ENCODE measurements at regions not wholly inside any gene's neighbourhood (a gene's known extent, or its start where the extent isn't known, plus 50 kb on each side); places are given as distances from the start of the nearest gene placed in this dataset.

DNA sequence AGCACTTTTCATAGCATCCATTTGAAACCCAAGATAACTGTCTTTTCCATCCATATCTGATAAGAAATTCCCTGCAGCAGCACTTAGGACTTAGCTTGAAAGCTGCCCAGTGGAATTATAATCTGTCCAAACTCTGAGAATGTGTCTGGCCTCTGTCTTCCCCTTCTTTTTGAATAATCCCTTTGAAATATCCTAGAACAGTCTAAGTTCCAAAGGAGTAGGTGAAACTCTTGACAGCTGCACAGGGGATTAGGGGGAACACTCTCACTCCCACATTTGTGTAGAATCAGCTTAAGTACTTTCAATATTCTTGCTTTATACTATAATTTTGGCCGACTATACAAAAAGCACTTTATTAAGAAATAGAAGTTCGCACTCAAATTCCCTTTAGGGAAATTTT, 157.7 kb downstream of the PAPSS1 start:
- Histone ChIP-seq H3K27me3 (ENCODE audit: low read depth, low read length) (no peaks in the 10 kb centered on the region), H3K4me1 (ENCODE audit: control insufficient read depth in 1 of 2, insufficient read depth in 2 of 2, low read length in 2 of 2) (no peaks in the 10 kb centered on the region), H3K27ac (ENCODE audit: low read length) (no peak overlapping the region), H3K9me3 (ENCODE audit: control insufficient read depth in 1 of 2, low read length in 2 of 2) (peaks cover 0 to 9% of the 10 kb centered on the region in 2 donors), H3K4me3 (ENCODE audit: low read depth in 1 of 2, low read length in 2 of 2) (no peak overlapping the region), H3K36me3 (ENCODE audit: control insufficient read depth in 1 of 2, insufficient read depth in 2 of 2, low read length in 2 of 2) (no peaks in the 10 kb centered on the region)

DNA sequence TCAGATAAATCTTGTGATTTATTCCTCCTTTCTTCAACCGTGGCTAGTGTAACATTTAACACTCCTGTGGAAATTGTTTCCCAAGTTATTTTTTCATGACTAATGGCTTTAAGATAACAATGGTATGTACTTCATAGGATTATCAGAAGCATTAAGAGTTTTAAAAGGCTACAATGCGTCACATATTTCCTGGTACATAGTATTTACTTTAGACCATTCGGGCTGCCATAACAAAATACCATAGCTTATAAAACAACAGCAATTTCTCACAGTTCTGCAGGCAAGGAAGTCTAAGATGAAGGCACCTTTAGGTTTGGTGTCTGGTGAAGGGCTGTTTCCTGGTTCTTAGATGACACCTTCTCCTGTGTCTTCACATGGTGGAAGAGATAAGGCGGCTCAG, 158.6 kb downstream of the PAPSS1 start:
- Histone ChIP-seq H3K9me3 (ENCODE audit: control insufficient read depth in 1 of 2, low read length in 2 of 2) (peaks cover 0 to 9% of the 10 kb centered on the region in 2 donors), H3K27ac (ENCODE audit: low read length) (no peak overlapping the region), H3K4me1 (ENCODE audit: control insufficient read depth in 1 of 2, insufficient read depth in 2 of 2, low read length in 2 of 2) (no peaks in the 10 kb centered on the region), H3K27me3 (ENCODE audit: low read depth, low read length) (no peaks in the 10 kb centered on the region), H3K4me3 (ENCODE audit: low read depth in 1 of 2, low read length in 2 of 2) (no peak overlapping the region), H3K36me3 (ENCODE audit: control insufficient read depth in 1 of 2, insufficient read depth in 2 of 2, low read length in 2 of 2) (no peaks in the 10 kb centered on the region)

DNA sequence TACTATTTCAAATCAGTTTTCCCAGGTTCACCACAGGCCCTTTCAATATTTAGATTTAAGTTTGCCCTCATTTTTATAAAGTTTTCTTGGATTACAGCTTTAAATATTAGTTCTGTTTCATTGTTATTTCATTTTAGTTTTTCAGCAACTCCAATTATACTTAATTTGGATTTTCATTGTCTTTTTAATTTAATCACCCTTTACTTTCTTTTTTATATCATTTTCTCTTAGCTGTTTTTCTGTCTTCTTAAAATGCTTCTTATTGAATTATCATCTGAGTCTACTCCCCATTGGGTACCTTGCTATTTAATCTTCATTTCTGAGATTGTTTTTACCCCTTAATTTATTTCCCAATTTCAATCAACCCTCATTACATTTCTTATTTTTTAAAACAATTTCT, 160.4 kb downstream of the PAPSS1 start:
- Histone ChIP-seq H3K36me3 (ENCODE audit: control insufficient read depth in 1 of 2, insufficient read depth in 2 of 2, low read length in 2 of 2) (no peaks in the 10 kb centered on the region), H3K4me1 (ENCODE audit: control insufficient read depth in 1 of 2, insufficient read depth in 2 of 2, low read length in 2 of 2) (no peaks in the 10 kb centered on the region), H3K4me3 (ENCODE audit: low read depth in 1 of 2, low read length in 2 of 2) (no peak overlapping the region), H3K27ac (ENCODE audit: low read length) (no peak overlapping the region), H3K9me3 (ENCODE audit: control insufficient read depth in 1 of 2, low read length in 2 of 2) (peaks cover 0 to 9% of the 10 kb centered on the region in 2 donors), H3K27me3 (ENCODE audit: low read depth, low read length) (no peaks in the 10 kb centered on the region)

DNA sequence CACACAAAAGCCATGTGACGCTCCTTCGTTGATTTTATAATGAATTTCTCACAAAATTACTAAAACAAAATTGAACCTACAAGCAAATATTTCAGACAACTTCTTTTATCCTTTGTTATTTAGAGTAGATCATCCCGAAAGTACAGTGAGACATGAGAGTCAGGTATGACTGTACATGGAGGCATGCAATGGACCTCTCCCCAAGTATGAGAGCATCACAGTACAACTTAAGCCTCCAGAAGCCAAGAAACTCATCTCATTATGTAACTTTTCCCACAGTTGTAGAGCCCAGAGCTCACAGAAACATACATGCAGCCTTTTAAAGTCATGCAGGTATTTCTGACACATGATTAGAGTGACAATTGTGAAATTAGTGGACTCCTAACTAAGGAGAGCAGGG, 167.7 kb downstream of the PAPSS1 start:
- H3K27me3 ChIP-seq (ENCODE audit: low read depth, low read length) = no peaks in the 10 kb centered on the region
- no peak overlapping the region for H3K4me3 ChIP-seq (ENCODE audit: low read depth in 1 of 2, low read length in 2 of 2)
- no peaks in the 10 kb centered on the region for H3K36me3 ChIP-seq (ENCODE audit: control insufficient read depth in 1 of 2, insufficient read depth in 2 of 2, low read length in 2 of 2)
- peaks cover 0 to 2% of the 10 kb centered on the region in 2 donors for H3K9me3 ChIP-seq (ENCODE audit: control insufficient read depth in 1 of 2, low read length in 2 of 2)
- no peak overlapping the region for H3K27ac ChIP-seq (ENCODE audit: low read length)
- no peaks in the 10 kb centered on the region for H3K4me1 ChIP-seq (ENCODE audit: control insufficient read depth in 1 of 2, insufficient read depth in 2 of 2, low read length in 2 of 2)

DNA sequence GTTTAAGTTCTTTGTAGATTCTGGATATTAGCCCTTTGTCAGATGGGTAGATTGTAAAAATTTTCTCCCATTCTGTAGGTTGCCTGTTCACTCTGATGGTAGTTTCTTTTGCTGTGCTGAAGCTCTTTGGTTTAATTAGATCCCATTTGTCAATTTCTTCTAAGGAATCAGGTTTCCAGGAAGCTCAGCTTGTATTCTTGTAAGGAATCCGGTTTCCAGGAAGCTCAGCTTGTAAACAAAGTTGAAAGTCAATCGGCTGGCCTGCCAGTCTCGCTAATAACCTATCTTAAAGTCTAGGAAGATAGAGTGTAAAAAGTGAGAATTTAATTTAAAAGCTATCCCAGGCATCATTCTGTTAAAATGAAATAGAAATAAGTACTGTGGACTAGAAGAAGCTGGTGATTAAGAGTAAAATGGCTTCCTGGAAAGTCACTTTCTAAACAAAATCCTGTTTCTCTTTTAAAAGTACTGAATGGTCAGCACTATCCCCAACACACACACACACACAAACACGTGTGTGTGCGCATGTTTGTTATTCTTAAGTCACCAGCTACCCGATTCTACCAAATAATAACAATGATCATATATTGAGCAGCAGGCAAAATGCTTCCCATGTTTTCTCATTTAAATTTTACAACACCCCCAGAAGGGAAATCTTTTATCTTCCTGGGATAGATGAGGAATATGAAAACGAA, 171.7 kb downstream of the PAPSS1 start:
- Histone ChIP-seq H3K27me3 (ENCODE audit: low read depth, low read length) (no peaks in the 10 kb centered on the region), H3K36me3 (ENCODE audit: control insufficient read depth in 1 of 2, insufficient read depth in 2 of 2, low read length in 2 of 2) (no peaks in the 10 kb centered on the region)

DNA sequence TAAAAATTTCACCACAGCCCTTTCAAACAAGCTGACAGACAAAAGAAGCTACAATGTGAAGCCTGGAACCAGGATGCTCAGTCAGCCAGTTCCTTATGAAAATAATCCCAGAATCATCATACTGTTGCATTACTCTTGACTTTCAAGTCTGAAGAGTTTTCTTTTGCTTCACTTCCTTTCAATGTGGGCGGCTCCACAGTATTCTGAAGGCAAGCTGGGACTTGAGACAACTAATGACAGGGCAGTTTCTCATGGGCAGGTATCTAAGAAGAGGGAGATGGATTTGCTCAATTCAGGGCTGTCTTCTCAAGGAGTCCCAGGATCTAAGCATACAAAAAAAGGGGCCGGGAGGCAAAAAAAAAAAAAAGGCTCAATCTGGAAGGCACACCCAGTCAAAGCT, 173.4 kb downstream of the PAPSS1 start:
- H3K9me3 ChIP-seq (ENCODE audit: control insufficient read depth in 1 of 2, low read length in 2 of 2) = no peaks in the 10 kb centered on the region
- H3K36me3 ChIP-seq (ENCODE audit: control insufficient read depth in 1 of 2, insufficient read depth in 2 of 2, low read length in 2 of 2) = no peaks in the 10 kb centered on the region
- no peaks in the 10 kb centered on the region for H3K4me1 ChIP-seq (ENCODE audit: control insufficient read depth in 1 of 2, insufficient read depth in 2 of 2, low read length in 2 of 2)
- H3K27ac ChIP-seq (ENCODE audit: low read length) = no peak overlapping the region
- no peaks in the 10 kb centered on the region for H3K27me3 ChIP-seq (ENCODE audit: low read depth, low read length)
- H3K4me3 ChIP-seq (ENCODE audit: low read depth in 1 of 2, low read length in 2 of 2) = no peak overlapping the region

More for the DNA sequence above, 171.7 kb downstream of the PAPSS1 start:
- Histone ChIP-seq H3K27ac (ENCODE audit: low read length) (no peak overlapping the region), H3K4me1 (ENCODE audit: control insufficient read depth in 1 of 2, insufficient read depth in 2 of 2, low read length in 2 of 2) (no peaks in the 10 kb centered on the region), H3K4me3 (ENCODE audit: low read depth in 1 of 2, low read length in 2 of 2) (no peak overlapping the region), H3K9me3 (ENCODE audit: control insufficient read depth in 1 of 2, low read length in 2 of 2) (no peaks in the 10 kb centered on the region)

DNA sequence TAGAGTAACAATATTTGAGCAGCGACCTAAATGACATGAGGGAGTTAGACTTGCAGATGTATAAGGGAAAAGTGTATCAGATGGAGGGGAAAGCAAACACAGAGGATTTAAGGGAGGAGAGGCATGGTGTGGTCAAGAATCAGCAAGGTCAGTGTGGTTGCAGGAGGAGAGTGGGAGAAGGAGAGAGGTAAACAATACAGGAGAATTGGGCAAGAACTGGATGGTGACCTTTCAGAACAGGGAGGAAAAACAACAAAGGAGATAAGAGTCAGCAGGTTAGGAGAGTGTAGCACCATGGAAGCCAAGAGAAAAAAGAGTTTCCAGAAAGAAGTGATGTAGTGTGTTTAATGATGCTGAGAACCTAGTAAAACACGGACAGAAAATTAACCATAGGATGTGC, 178.5 kb downstream of the PAPSS1 start:
- Histone ChIP-seq H3K36me3 (ENCODE audit: control insufficient read depth in 1 of 2, insufficient read depth in 2 of 2, low read length in 2 of 2) (no peaks in the 10 kb centered on the region), H3K4me1 (ENCODE audit: control insufficient read depth in 1 of 2, insufficient read depth in 2 of 2, low read length in 2 of 2) (no peaks in the 10 kb centered on the region), H3K27ac (ENCODE audit: low read length) (no peak overlapping the region), H3K4me3 (ENCODE audit: low read depth in 1 of 2, low read length in 2 of 2) (no peak overlapping the region), H3K27me3 (ENCODE audit: low read depth, low read length) (no peaks in the 10 kb centered on the region), H3K9me3 (ENCODE audit: control insufficient read depth in 1 of 2, low read length in 2 of 2) (no peaks in the 10 kb centered on the region)

DNA sequence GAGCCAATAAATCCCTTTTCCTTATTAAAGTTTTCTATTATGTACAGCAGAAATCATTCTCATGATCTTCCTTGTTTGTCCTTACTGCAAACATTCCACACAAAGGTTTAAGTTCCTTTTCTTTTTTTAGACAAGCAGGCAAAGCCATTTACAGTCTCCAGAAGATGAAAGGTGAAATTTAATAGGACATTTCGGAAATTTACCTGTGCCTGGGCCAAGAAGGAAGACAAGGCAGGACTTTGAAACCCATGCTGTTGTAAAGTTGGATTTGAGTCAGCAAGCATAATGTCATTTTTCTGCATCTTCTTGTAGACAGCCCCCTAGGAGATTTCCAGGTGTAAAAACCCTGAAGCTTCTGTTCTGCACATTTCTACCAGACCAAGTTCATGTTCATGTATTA, 188.1 kb downstream of the PAPSS1 start:
- no peak overlapping the region for H3K27ac ChIP-seq (ENCODE audit: low read length)
- no peaks in the 10 kb centered on the region for H3K27me3 ChIP-seq (ENCODE audit: low read depth, low read length)
- no peaks in the 10 kb centered on the region for H3K36me3 ChIP-seq (ENCODE audit: control insufficient read depth in 1 of 2, insufficient read depth in 2 of 2, low read length in 2 of 2)
- no peaks in the 10 kb centered on the region for H3K4me1 ChIP-seq (ENCODE audit: control insufficient read depth in 1 of 2, insufficient read depth in 2 of 2, low read length in 2 of 2)
- peaks cover 0 to 4% of the 10 kb centered on the region in 2 donors for H3K9me3 ChIP-seq (ENCODE audit: control insufficient read depth in 1 of 2, low read length in 2 of 2)
- no peak overlapping the region for H3K4me3 ChIP-seq (ENCODE audit: low read depth in 1 of 2, low read length in 2 of 2)

DNA sequence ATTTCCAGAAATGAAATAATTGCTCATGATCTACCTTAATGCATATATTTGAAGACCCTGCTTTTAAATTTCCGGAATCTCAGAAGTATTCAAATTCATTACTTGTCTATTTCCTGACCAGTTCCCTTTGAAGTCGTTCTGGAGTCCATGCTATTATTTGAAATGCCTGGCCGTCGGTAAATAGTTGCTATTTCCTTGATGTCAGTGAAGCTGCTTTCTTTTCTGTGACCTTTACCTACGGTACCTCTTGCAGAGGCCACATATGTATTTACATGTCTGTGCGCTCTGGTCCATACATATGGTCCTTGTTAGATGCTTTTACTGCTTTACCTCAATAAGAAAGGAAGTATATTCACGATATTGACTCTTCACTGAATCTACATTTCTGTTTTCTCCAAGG, 199.7 kb downstream of the PAPSS1 start:
- Histone ChIP-seq H3K27ac (ENCODE audit: low read length) (no peak overlapping the region), H3K4me3 (ENCODE audit: low read depth in 1 of 2, low read length in 2 of 2) (no peak overlapping the region), H3K9me3 (ENCODE audit: control insufficient read depth in 1 of 2, low read length in 2 of 2) (no peaks in the 10 kb centered on the region), H3K4me1 (ENCODE audit: control insufficient read depth in 1 of 2, insufficient read depth in 2 of 2, low read length in 2 of 2) (no peaks in the 10 kb centered on the region), H3K27me3 (ENCODE audit: low read depth, low read length) (no peaks in the 10 kb centered on the region), H3K36me3 (ENCODE audit: control insufficient read depth in 1 of 2, insufficient read depth in 2 of 2, low read length in 2 of 2) (no peaks in the 10 kb centered on the region)

DNA sequence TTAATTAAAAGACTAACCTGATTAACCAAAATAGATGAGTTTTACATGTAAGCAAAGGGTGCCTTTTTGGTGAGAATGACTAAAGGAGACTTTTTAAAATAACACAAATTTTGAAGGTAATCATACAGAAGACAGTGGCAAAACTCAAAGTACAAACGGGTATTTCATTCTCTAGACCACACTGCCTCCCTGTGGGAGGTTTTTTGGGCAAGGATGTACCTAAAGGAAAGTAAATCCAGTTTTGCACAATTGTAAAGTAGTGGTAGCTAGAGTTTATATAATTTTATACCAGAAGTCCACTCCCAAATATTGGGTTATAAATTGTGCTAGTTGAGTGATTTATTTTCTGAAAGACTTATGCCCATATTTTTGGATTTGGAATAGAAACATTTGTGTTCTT, 201.0 kb downstream of the PAPSS1 start:
- H3K27ac ChIP-seq (ENCODE audit: low read length) = no peak overlapping the region
- no peaks in the 10 kb centered on the region for H3K36me3 ChIP-seq (ENCODE audit: control insufficient read depth in 1 of 2, insufficient read depth in 2 of 2, low read length in 2 of 2)
- H3K9me3 ChIP-seq (ENCODE audit: control insufficient read depth in 1 of 2, low read length in 2 of 2) = no peaks in the 10 kb centered on the region
- no peak overlapping the region for H3K4me3 ChIP-seq (ENCODE audit: low read depth in 1 of 2, low read length in 2 of 2)
- H3K27me3 ChIP-seq (ENCODE audit: low read depth, low read length) = no peaks in the 10 kb centered on the region
- no peaks in the 10 kb centered on the region for H3K4me1 ChIP-seq (ENCODE audit: control insufficient read depth in 1 of 2, insufficient read depth in 2 of 2, low read length in 2 of 2)

DNA sequence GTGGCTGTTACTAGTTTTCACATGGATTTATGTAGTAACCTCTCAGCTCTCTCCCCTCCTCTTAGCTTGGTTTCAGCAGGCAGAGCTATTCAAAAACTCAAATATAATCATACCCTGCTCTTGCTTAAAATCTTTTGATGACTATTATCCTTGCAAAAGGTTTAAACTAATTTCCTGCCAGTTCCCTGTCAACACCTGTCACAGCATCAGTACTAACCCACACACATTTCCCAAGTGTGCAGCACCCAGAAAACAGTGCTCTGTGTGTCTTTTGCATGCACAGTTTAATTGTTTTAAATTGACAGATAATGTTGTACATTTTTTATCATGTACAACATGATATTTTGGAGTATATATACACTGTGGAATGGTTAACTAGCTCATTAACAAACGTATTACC, 202.0 kb downstream of the PAPSS1 start:
- no peak overlapping the region for H3K4me3 ChIP-seq (ENCODE audit: low read depth in 1 of 2, low read length in 2 of 2)
- H3K27ac ChIP-seq (ENCODE audit: low read length) = no peak overlapping the region
- H3K36me3 ChIP-seq (ENCODE audit: control insufficient read depth in 1 of 2, insufficient read depth in 2 of 2, low read length in 2 of 2) = no peaks in the 10 kb centered on the region
- H3K9me3 ChIP-seq (ENCODE audit: control insufficient read depth in 1 of 2, low read length in 2 of 2) = no peaks in the 10 kb centered on the region
- H3K27me3 ChIP-seq (ENCODE audit: low read depth, low read length) = no peaks in the 10 kb centered on the region
- no peaks in the 10 kb centered on the region for H3K4me1 ChIP-seq (ENCODE audit: control insufficient read depth in 1 of 2, insufficient read depth in 2 of 2, low read length in 2 of 2)

DNA sequence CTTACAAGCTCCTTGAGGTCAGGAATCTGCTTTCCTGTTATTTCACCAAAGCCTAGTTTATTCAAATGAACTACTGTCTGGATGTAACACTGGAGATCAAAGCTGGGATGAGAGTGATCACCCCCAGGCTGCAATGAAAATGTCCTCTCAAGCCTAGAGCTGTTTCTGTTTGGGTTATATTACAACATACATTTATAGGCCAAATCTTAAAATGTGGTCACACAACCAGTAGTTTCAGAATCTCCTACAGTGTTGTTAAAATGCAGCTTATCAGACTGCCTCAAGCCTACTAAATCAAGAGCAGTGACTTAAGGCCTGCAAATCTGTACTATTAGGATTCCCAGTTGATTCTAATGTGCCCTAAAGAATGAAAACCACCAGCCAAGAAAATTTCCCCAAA, 207.5 kb downstream of the PAPSS1 start:
- H3K4me3 ChIP-seq (ENCODE audit: low read depth in 1 of 2, low read length in 2 of 2) = no peak overlapping the region
- no peaks in the 10 kb centered on the region for H3K9me3 ChIP-seq (ENCODE audit: control insufficient read depth in 1 of 2, low read length in 2 of 2)
- H3K27me3 ChIP-seq (ENCODE audit: low read depth, low read length) = no peaks in the 10 kb centered on the region
- H3K4me1 ChIP-seq (ENCODE audit: control insufficient read depth in 1 of 2, insufficient read depth in 2 of 2, low read length in 2 of 2) = no peaks in the 10 kb centered on the region
- H3K36me3 ChIP-seq (ENCODE audit: control insufficient read depth in 1 of 2, insufficient read depth in 2 of 2, low read length in 2 of 2) = no peaks in the 10 kb centered on the region
- H3K27ac ChIP-seq (ENCODE audit: low read length) = no peak overlapping the region

Data from muscle layer of duodenum (tissue), 2 donors.